ENCODE measurements at regions not wholly inside any gene's neighbourhood (a gene's known extent, or its start where the extent isn't known, plus 50 kb on each side); places are given as distances from the start of the nearest gene placed in this dataset.

GRCh38 chr3:59380146-59380545, 330.3 kb upstream of the CFAP20DC start:
- H3K4me3 ChIP-seq, result no peak overlapping the region
- TF ChIP-seq CTCF (IDR thresholded peaks at IDR 0.05), result no peak
- H3K9me3 ChIP-seq, result no peaks in the 10 kb centered on the region
- no peaks in the 10 kb centered on the region for H3K36me3 ChIP-seq (ENCODE audit: low read depth)
- ATAC-seq (no peak), DNase-seq (no peak)
- intact Hi-C loops (cut with DNase I, micrococcal nuclease), result no loop called here
- no peaks in the 10 kb centered on the region for H3K4me1 ChIP-seq (ENCODE audit: low read depth)

- TF ChIP-seq CTCF (IDR thresholded peaks at IDR 0.05), result no peak
- no peak overlapping the region for H3K4me3 ChIP-seq
- no peaks in the 10 kb centered on the region for H3K9me3 ChIP-seq
- ATAC-seq, result peak; percentile 67
- no peaks in the 10 kb centered on the region for H3K4me1 ChIP-seq (ENCODE audit: low read depth)
- no peaks in the 10 kb centered on the region for H3K36me3 ChIP-seq (ENCODE audit: low read depth)
- DNase-seq, result peak in 1 of 3 donors; percentile 11
- intact Hi-C loops (cut with DNase I, micrococcal nuclease), result no loop called here
Measured at GRCh38 chr3:59374818-59375211, 325.0 kb upstream of the CFAP20DC start.

- Histone ChIP-seq H3K4me3 (no peak overlapping the region), H3K4me1 (ENCODE audit: low read depth) (no peaks in the 10 kb centered on the region), H3K36me3 (ENCODE audit: low read depth) (no peaks in the 10 kb centered on the region), H3K9me3 (no peaks in the 10 kb centered on the region)
- ATAC-seq (no peak), DNase-seq (no peak)
- no peak for TF ChIP-seq CTCF (IDR thresholded peaks at IDR 0.05)
- intact Hi-C loops (cut with DNase I, micrococcal nuclease), result no loop called here
Measured at GRCh38 chr3:59374091-59374817, 324.4 kb upstream of the CFAP20DC start.

- ATAC-seq, result no peak
Measured at GRCh38 chr3:59372346-59372745, 322.5 kb upstream of the CFAP20DC start.

GRCh38 chr3:59368900-59369675, 319.3 kb upstream of the CFAP20DC start:
- Histone ChIP-seq H3K4me1 (ENCODE audit: low read depth) (no peaks in the 10 kb centered on the region), H3K4me3 (no peak overlapping the region), H3K9me3 (no peaks in the 10 kb centered on the region), H3K36me3 (ENCODE audit: low read depth) (no peaks in the 10 kb centered on the region)
- DNase-seq (no peak), ATAC-seq (no peak)
- intact Hi-C loops (cut with DNase I, micrococcal nuclease), result no loop called here
- TF ChIP-seq CTCF (IDR thresholded peaks at IDR 0.05), result no peak

More at GRCh38 chr3:59372346-59372745, 322.5 kb upstream of the CFAP20DC start:
- Histone ChIP-seq H3K9me3 (no peaks in the 10 kb centered on the region), H3K4me3 (no peak overlapping the region), H3K36me3 (ENCODE audit: low read depth) (no peaks in the 10 kb centered on the region), H3K4me1 (ENCODE audit: low read depth) (no peaks in the 10 kb centered on the region)
- intact Hi-C loops (cut with DNase I, micrococcal nuclease), result no loop called here
- no peak for TF ChIP-seq CTCF (IDR thresholded peaks at IDR 0.05)
- no peak for DNase-seq

Data from mucosa of descending colon (tissue), 3 donors.